ENCODE measurements at regions not wholly inside any gene's neighbourhood (a gene's known extent, or its start where the extent isn't known, plus 50 kb on each side); places are given as distances from the start of the nearest gene placed in this dataset.

DNA sequence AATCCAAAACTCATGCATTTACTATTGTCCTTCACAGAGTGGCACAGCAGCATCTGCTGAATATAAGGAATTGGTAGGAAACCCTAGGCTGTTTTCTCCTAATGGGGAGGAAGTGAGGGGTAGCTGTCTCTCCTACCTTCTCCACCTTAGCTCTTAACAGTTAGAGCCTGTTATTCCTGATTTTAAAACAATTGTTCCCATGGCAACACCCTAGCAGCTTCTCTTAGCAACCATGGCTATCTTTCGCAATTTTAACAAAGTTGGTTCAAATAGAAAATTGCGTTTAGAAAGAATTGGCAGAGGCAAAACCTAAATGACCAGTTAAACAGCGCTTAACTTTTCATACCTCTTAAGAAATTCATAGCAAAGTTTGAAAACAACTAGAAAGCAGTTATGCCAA, 603.4 kb upstream of the AUTS2 start (continued):
- TF ChIP-seq, protein P1, sequence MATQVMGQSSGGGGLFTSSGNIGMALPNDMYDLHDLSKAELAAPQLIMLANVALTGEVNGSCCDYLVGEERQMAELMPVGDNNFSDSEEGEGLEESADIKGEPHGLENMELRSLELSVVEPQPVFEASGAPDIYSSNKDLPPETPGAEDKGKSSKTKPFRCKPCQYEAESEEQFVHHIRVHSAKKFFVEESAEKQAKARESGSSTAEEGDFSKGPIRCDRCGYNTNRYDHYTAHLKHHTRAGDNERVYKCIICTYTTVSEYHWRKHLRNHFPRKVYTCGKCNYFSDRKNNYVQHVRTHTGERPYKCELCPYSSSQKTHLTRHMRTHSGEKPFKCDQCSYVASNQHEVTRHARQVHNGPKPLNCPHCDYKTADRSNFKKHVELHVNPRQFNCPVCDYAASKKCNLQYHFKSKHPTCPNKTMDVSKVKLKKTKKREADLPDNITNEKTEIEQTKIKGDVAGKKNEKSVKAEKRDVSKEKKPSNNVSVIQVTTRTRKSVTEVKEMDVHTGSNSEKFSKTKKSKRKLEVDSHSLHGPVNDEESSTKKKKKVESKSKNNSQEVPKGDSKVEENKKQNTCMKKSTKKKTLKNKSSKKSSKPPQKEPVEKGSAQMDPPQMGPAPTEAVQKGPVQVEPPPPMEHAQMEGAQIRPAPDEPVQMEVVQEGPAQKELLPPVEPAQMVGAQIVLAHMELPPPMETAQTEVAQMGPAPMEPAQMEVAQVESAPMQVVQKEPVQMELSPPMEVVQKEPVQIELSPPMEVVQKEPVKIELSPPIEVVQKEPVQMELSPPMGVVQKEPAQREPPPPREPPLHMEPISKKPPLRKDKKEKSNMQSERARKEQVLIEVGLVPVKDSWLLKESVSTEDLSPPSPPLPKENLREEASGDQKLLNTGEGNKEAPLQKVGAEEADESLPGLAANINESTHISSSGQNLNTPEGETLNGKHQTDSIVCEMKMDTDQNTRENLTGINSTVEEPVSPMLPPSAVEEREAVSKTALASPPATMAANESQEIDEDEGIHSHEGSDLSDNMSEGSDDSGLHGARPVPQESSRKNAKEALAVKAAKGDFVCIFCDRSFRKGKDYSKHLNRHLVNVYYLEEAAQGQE (IDR thresholded peaks at IDR 0.05; ENCODE audit: unreplicated experiment), result no peak
- TF ChIP-seq EZH2phosphoT487 (IDR thresholded peaks at IDR 0.05; ENCODE audit: unreplicated experiment), result no peak
- no peak for TF ChIP-seq EZH2 (IDR thresholded peaks at IDR 0.05; ENCODE audit: low read depth, unreplicated experiment)
- no peak for TF ChIP-seq STAT1 (IDR thresholded peaks at IDR 0.05; ENCODE audit: unreplicated experiment)
- TF ChIP-seq, protein P2, sequence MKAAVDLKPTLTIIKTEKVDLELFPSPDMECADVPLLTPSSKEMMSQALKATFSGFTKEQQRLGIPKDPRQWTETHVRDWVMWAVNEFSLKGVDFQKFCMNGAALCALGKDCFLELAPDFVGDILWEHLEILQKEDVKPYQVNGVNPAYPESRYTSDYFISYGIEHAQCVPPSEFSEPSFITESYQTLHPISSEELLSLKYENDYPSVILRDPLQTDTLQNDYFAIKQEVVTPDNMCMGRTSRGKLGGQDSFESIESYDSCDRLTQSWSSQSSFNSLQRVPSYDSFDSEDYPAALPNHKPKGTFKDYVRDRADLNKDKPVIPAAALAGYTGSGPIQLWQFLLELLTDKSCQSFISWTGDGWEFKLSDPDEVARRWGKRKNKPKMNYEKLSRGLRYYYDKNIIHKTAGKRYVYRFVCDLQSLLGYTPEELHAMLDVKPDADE (IDR thresholded peaks at IDR 0.05), result no peak

DNA sequence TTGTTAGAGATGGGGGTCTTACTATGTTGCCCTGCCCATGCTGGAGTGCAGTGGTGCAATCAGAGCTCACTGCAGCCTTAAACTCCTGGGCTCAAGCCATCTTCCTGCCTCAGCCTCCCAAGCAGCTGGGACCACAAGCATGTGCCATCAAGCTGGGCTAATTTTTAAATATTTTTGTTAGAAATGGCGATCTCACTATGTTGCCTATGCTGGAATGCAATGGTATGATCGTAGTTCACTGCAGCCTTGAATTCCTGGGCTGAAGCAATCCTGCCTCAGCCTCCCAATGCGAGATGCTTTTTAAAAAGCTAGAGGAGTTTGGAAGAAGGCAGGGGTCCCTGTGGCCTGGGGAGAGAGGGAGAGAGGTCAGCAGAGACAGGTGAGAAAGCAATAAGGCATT, 600.1 kb upstream of the AUTS2 start:
- Histone ChIP-seq H3K27me3 (ENCODE audit: insufficient read depth) (no peaks in the 10 kb centered on the region), H3K27ac (ENCODE audit: low read depth) (no peak overlapping the region), H3K4me3 (no peak overlapping the region), H4K20me1 (replicated peaks; ENCODE audit: insufficient read depth) (no peaks in the 10 kb centered on the region), H3K4me2 (no peak overlapping the region), H2AFZ (no peak overlapping the region), H3F3A (replicated peaks; ENCODE audit: low read depth) (no peaks in the 10 kb centered on the region), H3K4me1 (ENCODE audit: insufficient read depth) (no peaks in the 10 kb centered on the region), H3K9me2 (ENCODE audit: insufficient read depth) (no peaks in the 10 kb centered on the region), H3K36me3 (ENCODE audit: insufficient read depth) (no peaks in the 10 kb centered on the region), H3K79me2 (replicated peaks; ENCODE audit: insufficient read depth) (no peaks in the 10 kb centered on the region)
- Mint-ChIP-seq H3K36me3 (ENCODE audit: low read depth) (peaks cover 44% of the 10 kb centered on the region), H3K27me3 (ENCODE audit: insufficient read depth, low read depth, poor library complexity) (peaks cover 4% of the 10 kb centered on the region), H3K4me1 (no peaks in the 10 kb centered on the region), H3K27ac (no peak overlapping the region), H3K4me3 (no peak overlapping the region), H3K9me3 (peaks cover 97% of the 10 kb centered on the region)
- DNase-seq (ENCODE audit: low spot score) (no peak), ATAC-seq (no peak)
- TF ChIP-seq, protein P3, sequence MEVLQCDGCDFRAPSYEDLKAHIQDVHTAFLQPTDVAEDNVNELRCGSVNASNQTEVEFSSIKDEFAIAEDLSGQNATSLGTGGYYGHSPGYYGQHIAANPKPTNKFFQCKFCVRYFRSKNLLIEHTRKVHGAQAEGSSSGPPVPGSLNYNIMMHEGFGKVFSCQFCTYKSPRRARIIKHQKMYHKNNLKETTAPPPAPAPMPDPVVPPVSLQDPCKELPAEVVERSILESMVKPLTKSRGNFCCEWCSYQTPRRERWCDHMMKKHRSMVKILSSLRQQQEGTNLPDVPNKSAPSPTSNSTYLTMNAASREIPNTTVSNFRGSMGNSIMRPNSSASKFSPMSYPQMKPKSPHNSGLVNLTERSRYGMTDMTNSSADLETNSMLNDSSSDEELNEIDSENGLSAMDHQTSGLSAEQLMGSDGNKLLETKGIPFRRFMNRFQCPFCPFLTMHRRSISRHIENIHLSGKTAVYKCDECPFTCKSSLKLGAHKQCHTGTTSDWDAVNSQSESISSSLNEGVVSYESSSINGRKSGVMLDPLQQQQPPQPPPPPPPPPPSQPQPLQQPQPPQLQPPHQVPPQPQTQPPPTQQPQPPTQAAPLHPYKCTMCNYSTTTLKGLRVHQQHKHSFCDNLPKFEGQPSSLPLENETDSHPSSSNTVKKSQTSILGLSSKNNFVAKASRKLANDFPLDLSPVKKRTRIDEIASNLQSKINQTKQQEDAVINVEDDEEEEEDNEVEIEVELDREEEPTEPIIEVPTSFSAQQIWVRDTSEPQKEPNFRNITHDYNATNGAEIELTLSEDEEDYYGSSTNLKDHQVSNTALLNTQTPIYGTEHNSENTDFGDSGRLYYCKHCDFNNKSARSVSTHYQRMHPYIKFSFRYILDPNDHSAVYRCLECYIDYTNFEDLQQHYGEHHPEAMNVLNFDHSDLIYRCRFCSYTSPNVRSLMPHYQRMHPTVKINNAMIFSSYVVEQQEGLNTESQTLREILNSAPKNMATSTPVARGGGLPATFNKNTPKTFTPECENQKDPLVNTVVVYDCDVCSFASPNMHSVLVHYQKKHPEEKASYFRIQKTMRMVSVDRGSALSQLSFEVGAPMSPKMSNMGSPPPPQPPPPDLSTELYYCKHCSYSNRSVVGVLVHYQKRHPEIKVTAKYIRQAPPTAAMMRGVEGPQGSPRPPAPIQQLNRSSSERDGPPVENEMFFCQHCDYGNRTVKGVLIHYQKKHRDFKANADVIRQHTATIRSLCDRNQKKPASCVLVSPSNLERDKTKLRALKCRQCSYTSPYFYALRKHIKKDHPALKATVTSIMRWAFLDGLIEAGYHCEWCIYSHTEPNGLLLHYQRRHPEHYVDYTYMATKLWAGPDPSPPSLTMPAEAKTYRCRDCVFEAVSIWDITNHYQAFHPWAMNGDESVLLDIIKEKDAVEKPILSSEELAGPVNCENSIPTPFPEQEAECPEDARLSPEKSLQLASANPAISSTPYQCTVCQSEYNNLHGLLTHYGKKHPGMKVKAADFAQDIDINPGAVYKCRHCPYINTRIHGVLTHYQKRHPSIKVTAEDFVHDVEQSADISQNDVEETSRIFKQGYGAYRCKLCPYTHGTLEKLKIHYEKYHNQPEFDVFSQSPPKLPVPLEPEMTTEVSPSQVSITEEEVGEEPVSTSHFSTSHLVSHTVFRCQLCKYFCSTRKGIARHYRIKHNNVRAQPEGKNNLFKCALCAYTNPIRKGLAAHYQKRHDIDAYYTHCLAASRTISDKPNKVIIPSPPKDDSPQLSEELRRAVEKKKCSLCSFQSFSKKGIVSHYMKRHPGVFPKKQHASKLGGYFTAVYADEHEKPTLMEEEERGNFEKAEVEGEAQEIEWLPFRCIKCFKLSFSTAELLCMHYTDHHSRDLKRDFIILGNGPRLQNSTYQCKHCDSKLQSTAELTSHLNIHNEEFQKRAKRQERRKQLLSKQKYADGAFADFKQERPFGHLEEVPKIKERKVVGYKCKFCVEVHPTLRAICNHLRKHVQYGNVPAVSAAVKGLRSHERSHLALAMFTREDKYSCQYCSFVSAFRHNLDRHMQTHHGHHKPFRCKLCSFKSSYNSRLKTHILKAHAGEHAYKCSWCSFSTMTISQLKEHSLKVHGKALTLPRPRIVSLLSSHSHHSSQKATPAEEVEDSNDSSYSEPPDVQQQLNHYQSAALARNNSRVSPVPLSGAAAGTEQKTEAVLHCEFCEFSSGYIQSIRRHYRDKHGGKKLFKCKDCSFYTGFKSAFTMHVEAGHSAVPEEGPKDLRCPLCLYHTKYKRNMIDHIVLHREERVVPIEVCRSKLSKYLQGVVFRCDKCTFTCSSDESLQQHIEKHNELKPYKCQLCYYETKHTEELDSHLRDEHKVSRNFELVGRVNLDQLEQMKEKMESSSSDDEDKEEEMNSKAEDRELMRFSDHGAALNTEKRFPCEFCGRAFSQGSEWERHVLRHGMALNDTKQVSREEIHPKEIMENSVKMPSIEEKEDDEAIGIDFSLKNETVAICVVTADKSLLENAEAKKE (CRISPR knock-in tag; IDR thresholded peaks at IDR 0.05), result no peak
- TF ChIP-seq STAT1 (IDR thresholded peaks at IDR 0.05; ENCODE audit: unreplicated experiment) (no peak), POLR2AphosphoS5 (IDR thresholded peaks at IDR 0.05; ENCODE audit: low read depth) (no peak), EZH2phosphoT487 (IDR thresholded peaks at IDR 0.05; ENCODE audit: unreplicated experiment) (no peak)
- TF ChIP-seq, protein P1 (IDR thresholded peaks at IDR 0.05; ENCODE audit: unreplicated experiment), result no peak
- TF ChIP-seq, protein P2 (IDR thresholded peaks at IDR 0.05), result no peak
